ENCODE measurements at regions not wholly inside any gene's neighbourhood (a gene's known extent, or its start where the extent isn't known, plus 50 kb on each side); places are given as distances from the start of the nearest gene placed in this dataset.
"Not testable (repeated sequence)": the region's sequence is repeated elsewhere in the genome, so short reads cannot be mapped to it uniquely, and the experiment has no call there.

DNA sequence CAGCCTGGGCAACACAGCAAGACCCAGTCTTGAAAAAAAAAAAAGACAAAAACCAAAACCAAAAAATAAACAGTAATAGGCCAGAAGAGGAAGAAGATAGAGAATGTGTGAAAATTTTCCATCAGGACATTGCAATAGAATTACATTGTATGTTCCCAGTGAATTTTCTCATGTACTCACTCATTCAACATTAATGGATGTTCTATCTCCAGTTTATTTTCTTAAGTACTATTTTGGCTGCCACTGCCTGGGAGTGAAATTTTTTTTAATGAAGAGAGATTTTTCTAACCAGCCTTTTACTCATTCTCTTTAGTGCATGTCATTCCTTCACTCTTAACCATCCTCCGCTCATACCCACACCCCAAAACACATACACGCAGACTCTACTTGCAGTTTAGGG lies 282.8 kb downstream of the ALDH8A1 start:
- TF ChIP-seq, protein P1, sequence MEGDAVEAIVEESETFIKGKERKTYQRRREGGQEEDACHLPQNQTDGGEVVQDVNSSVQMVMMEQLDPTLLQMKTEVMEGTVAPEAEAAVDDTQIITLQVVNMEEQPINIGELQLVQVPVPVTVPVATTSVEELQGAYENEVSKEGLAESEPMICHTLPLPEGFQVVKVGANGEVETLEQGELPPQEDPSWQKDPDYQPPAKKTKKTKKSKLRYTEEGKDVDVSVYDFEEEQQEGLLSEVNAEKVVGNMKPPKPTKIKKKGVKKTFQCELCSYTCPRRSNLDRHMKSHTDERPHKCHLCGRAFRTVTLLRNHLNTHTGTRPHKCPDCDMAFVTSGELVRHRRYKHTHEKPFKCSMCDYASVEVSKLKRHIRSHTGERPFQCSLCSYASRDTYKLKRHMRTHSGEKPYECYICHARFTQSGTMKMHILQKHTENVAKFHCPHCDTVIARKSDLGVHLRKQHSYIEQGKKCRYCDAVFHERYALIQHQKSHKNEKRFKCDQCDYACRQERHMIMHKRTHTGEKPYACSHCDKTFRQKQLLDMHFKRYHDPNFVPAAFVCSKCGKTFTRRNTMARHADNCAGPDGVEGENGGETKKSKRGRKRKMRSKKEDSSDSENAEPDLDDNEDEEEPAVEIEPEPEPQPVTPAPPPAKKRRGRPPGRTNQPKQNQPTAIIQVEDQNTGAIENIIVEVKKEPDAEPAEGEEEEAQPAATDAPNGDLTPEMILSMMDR (IDR thresholded peaks at IDR 0.05) = no peak
- ATAC-seq (ENCODE audit: low FRiP score) = no peak
- DNase-seq (ENCODE audit: low spot score) = no peak

DNA sequence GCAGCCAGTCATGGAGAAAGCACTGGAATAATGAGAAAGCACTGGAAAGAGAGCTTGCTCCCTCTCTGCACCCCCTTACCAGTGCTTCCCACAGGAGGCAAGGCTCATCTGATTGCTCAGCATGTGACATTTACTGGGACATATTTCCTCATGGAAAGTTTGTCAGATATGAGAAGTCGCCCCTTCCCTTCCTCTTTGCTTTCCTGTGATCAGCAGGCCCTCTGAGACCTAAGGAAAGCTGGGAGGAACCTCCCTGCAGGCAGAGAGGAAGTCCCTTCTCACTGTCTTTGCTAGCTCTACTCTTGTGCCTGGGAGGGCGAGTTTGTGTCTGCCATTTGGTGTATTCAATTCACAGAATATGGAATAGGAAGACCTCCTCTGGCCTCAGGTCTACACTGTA lies 283.8 kb downstream of the ALDH8A1 start:
- DNase-seq (ENCODE audit: low spot score) = no peak
- TF ChIP-seq, protein P1 (IDR thresholded peaks at IDR 0.05) = no peak
- no peak for ATAC-seq (ENCODE audit: low FRiP score)

DNA sequence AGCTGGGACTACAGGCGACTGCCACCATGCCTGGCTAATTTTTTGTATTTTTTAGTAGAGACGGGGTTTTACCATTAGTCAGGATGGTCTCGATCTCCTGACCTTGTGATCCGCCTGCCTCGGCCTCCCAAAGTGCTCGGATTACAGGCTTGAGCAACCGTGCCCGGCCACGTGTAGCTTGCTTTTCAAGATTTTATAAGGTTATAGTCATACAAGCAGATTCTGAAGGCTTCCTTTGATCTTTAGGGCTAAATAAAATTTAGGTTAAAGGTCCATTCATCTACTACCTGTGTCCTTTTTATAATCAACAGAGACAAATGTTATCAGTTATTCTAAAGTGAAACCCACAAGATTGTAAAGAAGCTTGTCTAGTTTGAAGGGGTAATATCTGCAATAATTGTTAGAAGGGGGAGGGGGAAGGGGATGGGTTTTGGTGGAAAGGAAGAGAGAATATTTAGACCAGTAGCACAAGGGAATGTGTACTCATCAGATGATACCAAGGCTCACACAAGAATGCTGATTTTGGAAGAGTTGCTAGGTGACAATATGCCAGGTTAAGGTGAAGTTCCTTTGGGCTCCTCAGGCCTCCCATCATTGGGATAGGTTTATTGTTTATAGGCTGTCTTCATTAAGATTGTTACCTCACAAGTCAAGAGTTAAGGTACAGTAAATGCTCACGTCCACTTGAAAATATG lies 284.7 kb downstream of the ALDH8A1 start:
- no peak for ATAC-seq (ENCODE audit: low FRiP score)
- TF ChIP-seq, protein P1 (IDR thresholded peaks at IDR 0.05) = no peak
- no peak for DNase-seq (ENCODE audit: low spot score)

DNA sequence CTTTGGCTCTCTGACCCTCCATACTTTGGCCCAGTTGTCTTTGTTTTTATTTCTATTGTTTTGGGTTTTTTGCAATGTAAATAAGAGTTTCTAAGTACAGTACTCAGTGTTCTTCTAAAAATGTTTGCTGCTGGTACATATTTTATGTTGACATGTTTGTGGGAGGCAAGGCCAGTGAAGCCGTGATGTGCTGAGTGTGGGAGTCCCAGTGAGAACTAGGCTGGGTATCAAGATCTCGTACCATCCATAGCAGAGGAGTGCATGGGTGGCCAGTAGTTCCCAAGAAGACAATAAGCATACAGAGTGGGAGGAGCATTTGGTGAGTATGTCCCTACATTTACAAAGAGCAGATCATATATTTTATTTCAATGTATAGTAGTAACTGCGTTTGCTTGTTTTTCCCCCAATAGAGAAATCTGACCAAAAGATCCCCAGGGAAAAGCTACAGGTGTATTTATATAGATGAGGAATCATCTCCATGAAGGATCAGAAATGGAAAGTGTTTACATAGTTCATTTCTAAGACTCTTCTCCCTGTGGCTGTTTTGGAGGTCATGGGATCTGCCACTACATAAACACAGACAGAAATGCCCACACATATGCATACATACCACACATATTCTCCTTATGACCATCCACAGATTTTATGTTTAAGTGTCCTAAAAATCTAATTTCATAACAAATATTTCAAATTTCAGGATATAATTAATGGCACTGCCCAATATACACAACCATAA lies 285.9 kb downstream of the ALDH8A1 start:
- TF ChIP-seq, protein P1 (IDR thresholded peaks at IDR 0.05) = no peak
- DNase-seq (ENCODE audit: low spot score) = no peak
- no peak for ATAC-seq (ENCODE audit: low FRiP score)

DNA sequence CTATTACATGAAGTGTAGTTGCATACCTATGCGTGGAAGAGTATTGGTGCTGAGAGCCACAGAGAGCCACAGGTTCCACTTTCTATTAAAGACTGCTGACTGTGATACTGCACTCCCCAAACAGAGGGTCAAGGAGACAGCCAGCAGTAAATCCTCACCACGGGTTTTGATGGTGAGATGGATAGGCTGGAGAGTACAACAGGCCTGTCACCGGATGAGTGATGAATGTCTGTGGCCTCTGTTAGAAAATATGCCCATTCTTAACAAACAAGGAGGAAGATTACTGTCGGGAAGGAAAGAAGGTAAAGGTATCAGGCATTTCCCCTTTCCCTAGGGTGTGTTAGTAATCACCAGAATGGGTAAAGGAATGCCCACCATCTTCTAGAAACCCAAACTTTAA lies 286.5 kb downstream of the ALDH8A1 start:
- ATAC-seq (ENCODE audit: low FRiP score) = no peak
- DNase-seq (ENCODE audit: low spot score) = no peak
- TF ChIP-seq, protein P1 (IDR thresholded peaks at IDR 0.05) = no peak

DNA sequence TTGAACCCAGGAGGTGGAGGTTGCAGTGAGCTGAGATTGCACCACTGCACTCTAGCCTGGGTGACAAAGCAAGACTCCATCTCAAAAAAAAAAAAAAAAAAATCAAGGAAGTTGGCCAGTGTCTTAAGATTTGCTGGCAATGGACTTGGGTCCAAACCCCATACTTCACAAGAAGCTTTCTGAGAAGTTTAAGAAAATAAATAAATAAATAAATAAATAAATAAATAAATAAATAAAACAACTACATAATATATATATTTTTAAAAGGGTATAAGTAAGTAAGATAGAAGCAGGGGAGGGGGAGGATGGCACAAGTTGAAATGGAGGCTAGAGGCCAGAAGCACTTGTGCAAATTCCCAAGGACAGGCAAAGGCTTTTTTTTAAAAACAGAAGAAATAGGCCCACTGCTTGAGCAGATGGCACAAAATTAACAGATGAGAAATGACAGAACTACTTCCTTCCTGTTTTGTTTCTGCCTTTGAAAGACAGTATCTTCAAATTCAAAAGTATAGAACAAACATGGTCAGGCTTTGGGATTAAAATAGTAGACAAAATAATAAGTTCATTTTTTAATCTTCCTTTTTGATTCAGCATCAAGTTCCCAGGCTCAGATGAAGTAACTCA lies 287.7 kb downstream of the ALDH8A1 start:
- DNase-seq (ENCODE audit: low spot score) = no peak

DNA sequence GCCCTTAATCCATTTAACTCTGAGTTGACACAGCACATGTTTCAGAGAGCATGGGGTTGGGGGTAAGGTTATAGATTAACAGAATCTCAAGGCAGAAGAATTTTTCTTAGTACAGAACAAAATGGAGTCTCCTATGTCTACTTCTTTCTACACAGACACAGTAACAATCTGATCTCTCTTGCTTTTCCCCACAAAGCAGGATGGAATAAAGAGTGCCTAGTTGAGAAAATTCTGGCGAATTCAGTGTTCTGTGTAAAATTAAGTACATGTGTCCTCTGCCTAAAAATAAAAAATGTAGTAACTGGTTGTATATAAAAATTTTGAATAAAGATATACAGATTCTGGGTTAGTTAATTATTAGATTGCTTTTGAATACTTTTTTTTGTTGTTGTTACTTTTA lies 290.0 kb downstream of the ALDH8A1 start:
- ATAC-seq (ENCODE audit: low FRiP score); DNase-seq (ENCODE audit: low spot score): not testable (repeated sequence)

More for the DNA sequence above, 287.7 kb downstream of the ALDH8A1 start:
- TF ChIP-seq, protein P1 (IDR thresholded peaks at IDR 0.05) = no peak
- no peak for ATAC-seq (ENCODE audit: low FRiP score)
